ENCODE measurements at regions not wholly inside any gene's neighbourhood (a gene's known extent, or its start where the extent isn't known, plus 50 kb on each side); places are given as distances from the start of the nearest gene placed in this dataset.

GRCh38 chr2:14760169-14760568 lies 127.7 kb downstream of the LRATD1 start:
- H3K36me3 ChIP-seq (ENCODE audit: insufficient read depth, low read length) = no peaks in the 10 kb centered on the region
- H3F3A ChIP-seq (ENCODE audit: insufficient read depth, low read length) = no peaks in the 10 kb centered on the region
- H3K27me3 ChIP-seq (ENCODE audit: insufficient read depth, low read length) = no peaks in the 10 kb centered on the region

GRCh38 chr2:14761118-14761517 lies 128.6 kb downstream of the LRATD1 start:
- no peak overlapping the region for H3K4me2 ChIP-seq (ENCODE audit: low read length)
- no peaks in the 10 kb centered on the region for H3K9me3 ChIP-seq (ENCODE audit: low read length)
- H3K79me2 ChIP-seq (ENCODE audit: insufficient read depth, low read length) = no peaks in the 10 kb centered on the region
- H3K4me1 ChIP-seq (ENCODE audit: insufficient read depth, low read length, severe bottlenecking) = no peaks in the 10 kb centered on the region
- H4K20me1 ChIP-seq (ENCODE audit: insufficient read depth, low read length) = no peaks in the 10 kb centered on the region
- no peaks in the 10 kb centered on the region for H3F3A ChIP-seq (ENCODE audit: insufficient read depth, low read length)
- H3K9me2 ChIP-seq (ENCODE audit: low read depth, low read length) = no peaks in the 10 kb centered on the region
- H3K27ac ChIP-seq (ENCODE audit: low read depth, low read length, poor library complexity, severe bottlenecking) = no peak overlapping the region
- TF ChIP-seq EZH2 (IDR thresholded peaks at IDR 0.05; ENCODE audit: borderline replicate concordance, low read length) (no peak), CTCF (IDR thresholded peaks at IDR 0.05; ENCODE audit: low read length) (no peak)
- H3K4me3 ChIP-seq (ENCODE audit: low read depth, low read length, poor library complexity, severe bottlenecking) = no peak overlapping the region
- H3K27me3 ChIP-seq (ENCODE audit: insufficient read depth, low read length) = no peaks in the 10 kb centered on the region
- no peak overlapping the region for H2AFZ ChIP-seq (ENCODE audit: low read length)
- no peak overlapping the region for H3K9ac ChIP-seq (ENCODE audit: low read length)
- no peaks in the 10 kb centered on the region for H3K36me3 ChIP-seq (ENCODE audit: insufficient read depth, low read length)

More at GRCh38 chr2:14760169-14760568, 127.7 kb downstream of the LRATD1 start:
- TF ChIP-seq EZH2 (IDR thresholded peaks at IDR 0.05; ENCODE audit: borderline replicate concordance, low read length) = no peak
- no peak for TF ChIP-seq CTCF (IDR thresholded peaks at IDR 0.05; ENCODE audit: low read length)
- no peak overlapping the region for H3K9ac ChIP-seq (ENCODE audit: low read length)
- H3K79me2 ChIP-seq (ENCODE audit: insufficient read depth, low read length) = no peaks in the 10 kb centered on the region
- no peaks in the 10 kb centered on the region for H3K9me3 ChIP-seq (ENCODE audit: low read length)
- no peak overlapping the region for H3K4me3 ChIP-seq (ENCODE audit: low read depth, low read length, poor library complexity, severe bottlenecking)
- H3K4me1 ChIP-seq (ENCODE audit: insufficient read depth, low read length, severe bottlenecking) = no peaks in the 10 kb centered on the region
- H3K9me2 ChIP-seq (ENCODE audit: low read depth, low read length) = no peaks in the 10 kb centered on the region
- H4K20me1 ChIP-seq (ENCODE audit: insufficient read depth, low read length) = no peaks in the 10 kb centered on the region
- H3K27ac ChIP-seq (ENCODE audit: low read depth, low read length, poor library complexity, severe bottlenecking) = no peak overlapping the region
- H2AFZ ChIP-seq (ENCODE audit: low read length) = no peak overlapping the region
- no peak overlapping the region for H3K4me2 ChIP-seq (ENCODE audit: low read length)

- Histone ChIP-seq H3K9me2 (ENCODE audit: low read depth, low read length) (no peaks in the 10 kb centered on the region), H2AFZ (ENCODE audit: low read length) (no peak overlapping the region), H3K4me1 (ENCODE audit: insufficient read depth, low read length, severe bottlenecking) (no peaks in the 10 kb centered on the region), H4K20me1 (ENCODE audit: insufficient read depth, low read length) (no peaks in the 10 kb centered on the region), H3K4me3 (ENCODE audit: low read depth, low read length, poor library complexity, severe bottlenecking) (no peak overlapping the region), H3K36me3 (ENCODE audit: insufficient read depth, low read length) (no peaks in the 10 kb centered on the region), H3K27me3 (ENCODE audit: insufficient read depth, low read length) (no peaks in the 10 kb centered on the region), H3K27ac (ENCODE audit: low read depth, low read length, poor library complexity, severe bottlenecking) (no peak overlapping the region), H3K4me2 (ENCODE audit: low read length) (no peak overlapping the region), H3K9me3 (ENCODE audit: low read length) (no peaks in the 10 kb centered on the region), H3K9ac (ENCODE audit: low read length) (no peak overlapping the region), H3F3A (ENCODE audit: insufficient read depth, low read length) (no peaks in the 10 kb centered on the region), H3K79me2 (ENCODE audit: insufficient read depth, low read length) (no peaks in the 10 kb centered on the region)
- TF ChIP-seq EZH2 (IDR thresholded peaks at IDR 0.05; ENCODE audit: borderline replicate concordance, low read length) = no peak
- TF ChIP-seq CTCF (IDR thresholded peaks at IDR 0.05; ENCODE audit: low read length) = no peak
These were observed 141.2 kb downstream of the LRATD1 start for GRCh38 chr2:14773696-14774095.

Data from OCI-LY1 (cell line).